ENCODE measurements at regions not wholly inside any gene's neighbourhood (a gene's known extent, or its start where the extent isn't known, plus 50 kb on each side); places are given as distances from the start of the nearest gene placed in this dataset.

- Histone ChIP-seq H2AFZ (no peak overlapping the region), H3K36me3 (ENCODE audit: control insufficient read depth, insufficient read depth, low read length) (no peaks in the 10 kb centered on the region), H3K4me1 (no peaks in the 10 kb centered on the region), H3K27me3 (ENCODE audit: control insufficient read depth, insufficient read depth, low read length) (no peaks in the 10 kb centered on the region), H3K27ac (no peak overlapping the region), H3K9me3 (ENCODE audit: control insufficient read depth, low read length) (no peaks in the 10 kb centered on the region), H3K79me2 (no peaks in the 10 kb centered on the region), H3K4me3 (ENCODE audit: low read depth, low read length) (no peak overlapping the region), H3K4me2 (ENCODE audit: low read length) (no peak overlapping the region), H3K9ac (no peak overlapping the region)
- TF ChIP-seq CTCF (IDR thresholded peaks at IDR 0.05), result no peak
Observed at GRCh38 chr2:12948961-12949353, 232.2 kb downstream of the TRIB2 start.

- H3K79me2 ChIP-seq, result no peaks in the 10 kb centered on the region
- no peak overlapping the region for H3K4me3 ChIP-seq (ENCODE audit: low read depth, low read length)
- no peaks in the 10 kb centered on the region for H3K4me1 ChIP-seq
- TF ChIP-seq CTCF (IDR thresholded peaks at IDR 0.05), result no peak
- H2AFZ ChIP-seq, result no peak overlapping the region
- no peak overlapping the region for H3K9ac ChIP-seq
- no peaks in the 10 kb centered on the region for H3K27me3 ChIP-seq (ENCODE audit: control insufficient read depth, insufficient read depth, low read length)
- no peaks in the 10 kb centered on the region for H3K36me3 ChIP-seq (ENCODE audit: control insufficient read depth, insufficient read depth, low read length)
- H3K4me2 ChIP-seq (ENCODE audit: low read length), result no peak overlapping the region
- no peaks in the 10 kb centered on the region for H3K9me3 ChIP-seq (ENCODE audit: control insufficient read depth, low read length)
- H3K27ac ChIP-seq, result no peak overlapping the region
Observed at GRCh38 chr2:12949406-12949805, 232.7 kb downstream of the TRIB2 start.

- no peak overlapping the region for H3K4me2 ChIP-seq (ENCODE audit: low read length)
- no peak overlapping the region for H3K9ac ChIP-seq
- H3K4me1 ChIP-seq, result no peaks in the 10 kb centered on the region
- no peak overlapping the region for H2AFZ ChIP-seq
- no peaks in the 10 kb centered on the region for H3K27me3 ChIP-seq (ENCODE audit: control insufficient read depth, insufficient read depth, low read length)
- no peaks in the 10 kb centered on the region for H3K36me3 ChIP-seq (ENCODE audit: control insufficient read depth, insufficient read depth, low read length)
- no peak overlapping the region for H3K27ac ChIP-seq
- no peaks in the 10 kb centered on the region for H3K79me2 ChIP-seq
- no peak for TF ChIP-seq CTCF (IDR thresholded peaks at IDR 0.05)
- no peak overlapping the region for H3K4me3 ChIP-seq (ENCODE audit: low read depth, low read length)
- no peaks in the 10 kb centered on the region for H3K9me3 ChIP-seq (ENCODE audit: control insufficient read depth, low read length)
Observed at GRCh38 chr2:12950174-12950573, 233.4 kb downstream of the TRIB2 start.

GRCh38 chr2:12950957-12951656 lies 234.4 kb downstream of the TRIB2 start:
- Histone ChIP-seq H3K36me3 (ENCODE audit: control insufficient read depth, insufficient read depth, low read length) (no peaks in the 10 kb centered on the region), H3K27ac (no peak overlapping the region), H3K79me2 (no peaks in the 10 kb centered on the region), H2AFZ (no peak overlapping the region), H3K4me3 (ENCODE audit: low read depth, low read length) (no peak overlapping the region), H3K4me1 (no peaks in the 10 kb centered on the region), H3K27me3 (ENCODE audit: control insufficient read depth, insufficient read depth, low read length) (no peaks in the 10 kb centered on the region), H3K9ac (no peak overlapping the region), H3K9me3 (ENCODE audit: control insufficient read depth, low read length) (no peaks in the 10 kb centered on the region), H3K4me2 (ENCODE audit: low read length) (no peak overlapping the region)
- TF ChIP-seq CTCF (IDR thresholded peaks at IDR 0.05), result no peak

- Histone ChIP-seq H2AFZ (no peak overlapping the region), H3K9ac (no peak overlapping the region), H3K9me3 (ENCODE audit: control insufficient read depth, low read length) (no peaks in the 10 kb centered on the region), H3K4me2 (ENCODE audit: low read length) (no peak overlapping the region), H3K36me3 (ENCODE audit: control insufficient read depth, insufficient read depth, low read length) (no peaks in the 10 kb centered on the region), H3K27ac (no peak overlapping the region), H3K4me1 (no peaks in the 10 kb centered on the region), H3K79me2 (no peaks in the 10 kb centered on the region), H3K27me3 (ENCODE audit: control insufficient read depth, insufficient read depth, low read length) (no peaks in the 10 kb centered on the region), H3K4me3 (ENCODE audit: low read depth, low read length) (no peak overlapping the region)
- no peak for TF ChIP-seq CTCF (IDR thresholded peaks at IDR 0.05)
Observed at GRCh38 chr2:12951657-12951973, 234.9 kb downstream of the TRIB2 start.

All from parathyroid adenoma (tissue), 2 donors.